ENCODE measurements at regions not wholly inside any gene's neighbourhood (a gene's known extent, or its start where the extent isn't known, plus 50 kb on each side); places are given as distances from the start of the nearest gene placed in this dataset.

DNA sequence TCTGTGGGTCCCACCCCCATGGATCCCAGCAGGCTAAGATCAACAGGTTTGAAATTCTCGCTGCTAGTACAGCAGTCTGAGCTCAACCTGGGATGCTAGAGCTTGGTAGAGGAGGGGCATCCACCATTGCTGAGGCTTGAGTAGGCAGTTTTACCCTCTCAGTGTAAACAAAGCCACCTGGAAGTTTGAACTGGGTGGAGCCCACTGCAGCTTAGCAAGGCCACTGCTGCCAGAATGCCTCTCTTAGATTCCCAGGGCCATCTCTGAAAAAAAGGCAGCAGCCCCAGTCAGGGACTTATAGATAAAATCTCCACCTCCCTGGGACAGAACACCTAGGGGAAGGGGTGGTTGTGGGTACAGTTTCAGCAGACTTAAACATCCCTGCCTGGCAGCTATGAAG is 190.0 kb upstream of the CACNA2D1 start:
- Mint-ChIP-seq H3K27me3 (ENCODE audit: low read depth in 3 of 3) (peaks cover 0 to 2% (median 2%) of the 10 kb centered on the region in 3 donors), H3K4me3 (no peak overlapping the region), H3K36me3 (no peaks in the 10 kb centered on the region), H3K27ac (no peak overlapping the region), H3K9me3 (peaks cover 0 to 18% (median 4%) of the 10 kb centered on the region in 7 donors), H3K4me1 (no peaks in the 10 kb centered on the region)
- Histone ChIP-seq H3K4me1 (ENCODE audit: control insufficient read depth in 1 of 2, insufficient read depth in 2 of 2, low read length in 2 of 2) (no peaks in the 10 kb centered on the region), H3K4me3 (replicated peaks in 1 of 3; ENCODE audit: low read depth in 2 of 3, low read length in 3 of 3) (no peak overlapping the region), H3K27ac (ENCODE audit: low read depth in 1 of 2, low read length in 2 of 2) (no peak overlapping the region), H3K27me3 (ENCODE audit: control insufficient read depth in 2 of 2, insufficient read depth in 2 of 2, low read length in 2 of 2) (no peaks in the 10 kb centered on the region), H3K4me2 (replicated peaks; ENCODE audit: extremely low read depth, low read length, poor library complexity, severe bottlenecking) (no peak overlapping the region), H3K9ac (ENCODE audit: insufficient read depth, low read length, poor library complexity, severe bottlenecking) (no peak overlapping the region), H3K79me2 (ENCODE audit: insufficient read depth, low read length) (no peaks in the 10 kb centered on the region), H3K36me3 (replicated peaks in 1 of 2; ENCODE audit: control insufficient read depth in 1 of 2, insufficient read depth in 2 of 2, low read length in 2 of 2) (no peaks in the 10 kb centered on the region), H3K9me3 (replicated peaks in 1 of 2; ENCODE audit: control insufficient read depth in 1 of 2, insufficient read depth in 1 of 2, low read length in 2 of 2) (peaks cover 0 to 2% of the 10 kb centered on the region in 2 donors), H2AFZ (ENCODE audit: insufficient read depth, low read depth, low read length, poor library complexity, severe bottlenecking) (no peak overlapping the region), H4K20me1 (ENCODE audit: insufficient read depth, low read length) (no peaks in the 10 kb centered on the region)
- TF ChIP-seq, protein P1, sequence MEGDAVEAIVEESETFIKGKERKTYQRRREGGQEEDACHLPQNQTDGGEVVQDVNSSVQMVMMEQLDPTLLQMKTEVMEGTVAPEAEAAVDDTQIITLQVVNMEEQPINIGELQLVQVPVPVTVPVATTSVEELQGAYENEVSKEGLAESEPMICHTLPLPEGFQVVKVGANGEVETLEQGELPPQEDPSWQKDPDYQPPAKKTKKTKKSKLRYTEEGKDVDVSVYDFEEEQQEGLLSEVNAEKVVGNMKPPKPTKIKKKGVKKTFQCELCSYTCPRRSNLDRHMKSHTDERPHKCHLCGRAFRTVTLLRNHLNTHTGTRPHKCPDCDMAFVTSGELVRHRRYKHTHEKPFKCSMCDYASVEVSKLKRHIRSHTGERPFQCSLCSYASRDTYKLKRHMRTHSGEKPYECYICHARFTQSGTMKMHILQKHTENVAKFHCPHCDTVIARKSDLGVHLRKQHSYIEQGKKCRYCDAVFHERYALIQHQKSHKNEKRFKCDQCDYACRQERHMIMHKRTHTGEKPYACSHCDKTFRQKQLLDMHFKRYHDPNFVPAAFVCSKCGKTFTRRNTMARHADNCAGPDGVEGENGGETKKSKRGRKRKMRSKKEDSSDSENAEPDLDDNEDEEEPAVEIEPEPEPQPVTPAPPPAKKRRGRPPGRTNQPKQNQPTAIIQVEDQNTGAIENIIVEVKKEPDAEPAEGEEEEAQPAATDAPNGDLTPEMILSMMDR (IDR thresholded peaks at IDR 0.05) = no peak
- intact Hi-C loops (cut with micrococcal nuclease) = no loop called here
- no CpG with 5 or more reads among the region's 1 CpG for WGBS (ENCODE audit: insufficient coverage)
- no peak for DNase-seq

DNA sequence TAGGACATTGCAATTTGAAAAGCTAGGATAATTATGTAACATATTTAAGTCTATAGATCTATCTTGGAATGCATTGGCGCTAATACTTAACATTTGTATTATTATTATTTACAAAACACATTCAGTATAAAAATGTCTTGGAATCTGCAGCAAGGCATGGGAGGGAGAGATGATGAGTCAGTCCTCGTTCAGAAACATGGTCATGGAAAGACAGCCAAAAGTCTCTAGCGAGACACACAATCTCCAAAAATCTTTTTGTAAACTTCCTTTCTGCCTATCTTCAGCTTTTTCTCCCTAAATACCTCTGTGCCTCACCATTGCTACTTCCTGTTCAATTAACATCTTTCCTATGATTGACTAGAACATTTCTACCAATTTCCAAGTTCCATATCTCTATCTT is 188.4 kb upstream of the CACNA2D1 start:
- TF ChIP-seq, protein P1 (IDR thresholded peaks at IDR 0.05) = no peak
- no peak overlapping the region for H3K4me3 ChIP-seq (replicated peaks in 1 of 3; ENCODE audit: low read depth in 2 of 3, low read length in 3 of 3)
- 94% methylated on average over 2 of the region's 3 CpGs for WGBS (ENCODE audit: insufficient coverage)
- H2AFZ ChIP-seq (ENCODE audit: insufficient read depth, low read depth, low read length, poor library complexity, severe bottlenecking) = no peak overlapping the region
- no peaks in the 10 kb centered on the region for H3K36me3 Mint-ChIP-seq
- no peaks in the 10 kb centered on the region for H3K4me1 Mint-ChIP-seq
- H3K27ac ChIP-seq (ENCODE audit: low read depth in 1 of 2, low read length in 2 of 2) = no peak overlapping the region
- H3K4me2 ChIP-seq (replicated peaks; ENCODE audit: extremely low read depth, low read length, poor library complexity, severe bottlenecking) = no peak overlapping the region
- peaks cover 0 to 6% (median 4%) of the 10 kb centered on the region in 7 donors for H3K9me3 Mint-ChIP-seq
- intact Hi-C loops (cut with micrococcal nuclease) = no loop called here
- H3K27me3 ChIP-seq (ENCODE audit: control insufficient read depth in 2 of 2, insufficient read depth in 2 of 2, low read length in 2 of 2) = no peaks in the 10 kb centered on the region
- no peaks in the 10 kb centered on the region for H3K4me1 ChIP-seq (ENCODE audit: control insufficient read depth in 1 of 2, insufficient read depth in 2 of 2, low read length in 2 of 2)
- no peaks in the 10 kb centered on the region for H3K36me3 ChIP-seq (replicated peaks in 1 of 2; ENCODE audit: control insufficient read depth in 1 of 2, insufficient read depth in 2 of 2, low read length in 2 of 2)
- H3K9ac ChIP-seq (ENCODE audit: insufficient read depth, low read length, poor library complexity, severe bottlenecking) = no peak overlapping the region
- H3K27ac Mint-ChIP-seq = no peak overlapping the region
- H3K27me3 Mint-ChIP-seq (ENCODE audit: low read depth in 3 of 3) = peaks cover 0 to 2% (median 2%) of the 10 kb centered on the region in 3 donors
- DNase-seq = no peak
- no peaks in the 10 kb centered on the region for H3K9me3 ChIP-seq (replicated peaks in 1 of 2; ENCODE audit: control insufficient read depth in 1 of 2, insufficient read depth in 1 of 2, low read length in 2 of 2)
- H3K4me3 Mint-ChIP-seq = no peak overlapping the region
- H3K79me2 ChIP-seq (ENCODE audit: insufficient read depth, low read length) = no peaks in the 10 kb centered on the region
- H4K20me1 ChIP-seq (ENCODE audit: insufficient read depth, low read length) = no peaks in the 10 kb centered on the region
